GM12875 (cell line): ENCODE measurements at regions not wholly inside any gene's neighbourhood (a gene's known extent, or its start where the extent isn't known, plus 50 kb on each side); places are given as distances from the start of the nearest gene placed in this dataset.

Source experiments
- H3K4me3 ChIP-seq: one replicate; pipeline ENCODE4 v1.5.1; 2011; ENCODE audit warnings: low read depth, low read length, control low read depth
- CTCF ChIP-seq: IDR thresholded peaks from 2 replicates; pipeline ENCODE4 v1.5.1; 2011; ENCODE audit warnings: low read depth, mild to moderate bottlenecking, control low read depth, inconsistent platforms, low read length, moderate library complexity, borderline replicate concordance; ENCODE audit not compliant: insufficient read depth

GRCh38 chr12:111233786-111234185 lies 135.1 kb downstream of the PHETA1 start:
- no peak overlapping the region for H3K4me3 ChIP-seq
- TF ChIP-seq CTCF: no peak

- H3K4me3 ChIP-seq: no peak overlapping the region
- no peak for TF ChIP-seq CTCF
These were observed 138.2 kb downstream of the PHETA1 start for GRCh38 chr12:111230649-111231048.

GRCh38 chr12:111228916-111229666 lies 139.8 kb downstream of the PHETA1 start:
- TF ChIP-seq CTCF: no peak

GRCh38 chr12:111227476-111228420 lies 141.1 kb downstream of the PHETA1 start:
- no peak overlapping the region for H3K4me3 ChIP-seq
- TF ChIP-seq CTCF: no peak

More at GRCh38 chr12:111228916-111229666, 139.8 kb downstream of the PHETA1 start:
- no peak overlapping the region for H3K4me3 ChIP-seq

GRCh38 chr12:111226680-111227079 lies 142.2 kb downstream of the PHETA1 start:
- no peak overlapping the region for H3K4me3 ChIP-seq
- no peak for TF ChIP-seq CTCF

- H3K4me3 ChIP-seq: no peak overlapping the region
- TF ChIP-seq CTCF: no peak
These were observed 143.6 kb downstream of the PHETA1 start for GRCh38 chr12:111225307-111225706.
